SU-DHL-6 (cell line): ENCODE measurements at regions not wholly inside any gene's neighbourhood (a gene's known extent, or its start where the extent isn't known, plus 50 kb on each side); places are given as distances from the start of the nearest gene placed in this dataset.

ENCODE experiments used
- H2AFZ ChIP-seq: fragments of 200-600 bp; sonication (generic); 2 replicates; pipeline ENCODE4 v1.6.1; 2014; ENCODE audit warnings: low read depth, mild to moderate bottlenecking, moderate library complexity, mixed read lengths, antibody characterized with exemption, low read length; ENCODE audit not compliant: severe bottlenecking
- H3F3A ChIP-seq: fragments of 200-600 bp; shearing (Covaris generic); 2 replicates; pipeline ENCODE4 v1.6.0; 2016; ENCODE audit warnings: antibody characterized with exemption, mild to moderate bottlenecking; ENCODE audit not compliant: insufficient read depth
- H3K27ac ChIP-seq: fragments of 200-600 bp; sonication (generic); 2 replicates; pipeline ENCODE4 v1.5.1; 2016; ENCODE audit warnings: low read depth, mild to moderate bottlenecking, low read length, moderate library complexity, mixed read lengths
- H3K27me3 ChIP-seq: fragments of 200-600 bp; sonication (generic), shearing (Covaris generic); 2 replicates; pipeline ENCODE4 v1.6.0; 2014; ENCODE audit warnings: mild to moderate bottlenecking, low read length
- H3K36me3 ChIP-seq: fragments of 200-600 bp; sonication (generic); 2 replicates; pipeline ENCODE4 v1.6.1; 2014; ENCODE audit warnings: mild to moderate bottlenecking, low read length, mixed read lengths
- H3K4me2 ChIP-seq: fragments of 300-600, 200-600 bp; shearing (Covaris generic), sonication (generic); 2 replicates; pipeline ENCODE4 v1.6.0; 2014; ENCODE audit warnings: low read length, low read depth, mild to moderate bottlenecking; ENCODE audit not compliant: poor library complexity, severe bottlenecking
- H3K4me3 ChIP-seq: fragments of 200-600 bp; sonication (generic); 2 replicates; pipeline ENCODE4 v1.5.1; 2014; ENCODE audit warnings: antibody characterized with exemption, low read length, mild to moderate bottlenecking, mixed read lengths; ENCODE audit not compliant: insufficient read depth, poor library complexity, severe bottlenecking
- H3K79me2 ChIP-seq: fragments of 200-600 bp; sonication (generic); 2 replicates; pipeline ENCODE4 v1.6.1; 2014; ENCODE audit warnings: mild to moderate bottlenecking, low read length, moderate library complexity; ENCODE audit not compliant: insufficient read depth
- H3K9ac ChIP-seq: fragments of 200-600 bp; sonication (generic); 2 replicates; pipeline ENCODE4 v1.7.0; 2014; ENCODE audit warnings: mild to moderate bottlenecking, low read length
- H3K9me2 ChIP-seq: fragments of 200-600 bp; sonication (generic); replicated peaks from 2 replicates; pipeline ENCODE4 v1.6.1; 2014; ENCODE audit warnings: low read length; ENCODE audit not compliant: insufficient read depth
- H3K9me3 ChIP-seq: fragments of 200-600 bp; sonication (generic); 2 replicates; pipeline ENCODE4 v1.6.1; 2014; ENCODE audit warnings: low read length, mixed read lengths; ENCODE audit not compliant: insufficient read depth
- H4K20me1 ChIP-seq: fragments of 200-600 bp; sonication (generic); 2 replicates; pipeline ENCODE4 v1.6.1; 2014; ENCODE audit warnings: low read depth, mild to moderate bottlenecking, antibody characterized with exemption, low read length, moderate library complexity, mixed read lengths
- CTCF ChIP-seq: fragments of 200-600 bp; sonication (generic); IDR thresholded peaks from one replicate; pipeline ENCODE4 v1.5.1; 2017; ENCODE audit warnings: antibody characterized with exemption, mild to moderate bottlenecking, low read length, moderate library complexity; ENCODE audit not compliant: insufficient read depth, poor library complexity, severe bottlenecking
- EZH2phosphoT487 ChIP-seq: fragments of 200-600 bp; sonication (generic), shearing (Covaris generic); conservative IDR thresholded peaks from 2 replicates; pipeline ENCODE4 v1.6.1; 2018; ENCODE audit warnings: mild to moderate bottlenecking, antibody characterized with exemption, low read length, moderate library complexity, mixed read lengths

GRCh38 chr18:25830787-25831186 lies 259.6 kb downstream of the SS18 start:
- no peak overlapping the region for H3K4me2 ChIP-seq
- H3K9me2 ChIP-seq = no peaks in the 10 kb centered on the region
- no peak overlapping the region for H3K27ac ChIP-seq

DNA sequence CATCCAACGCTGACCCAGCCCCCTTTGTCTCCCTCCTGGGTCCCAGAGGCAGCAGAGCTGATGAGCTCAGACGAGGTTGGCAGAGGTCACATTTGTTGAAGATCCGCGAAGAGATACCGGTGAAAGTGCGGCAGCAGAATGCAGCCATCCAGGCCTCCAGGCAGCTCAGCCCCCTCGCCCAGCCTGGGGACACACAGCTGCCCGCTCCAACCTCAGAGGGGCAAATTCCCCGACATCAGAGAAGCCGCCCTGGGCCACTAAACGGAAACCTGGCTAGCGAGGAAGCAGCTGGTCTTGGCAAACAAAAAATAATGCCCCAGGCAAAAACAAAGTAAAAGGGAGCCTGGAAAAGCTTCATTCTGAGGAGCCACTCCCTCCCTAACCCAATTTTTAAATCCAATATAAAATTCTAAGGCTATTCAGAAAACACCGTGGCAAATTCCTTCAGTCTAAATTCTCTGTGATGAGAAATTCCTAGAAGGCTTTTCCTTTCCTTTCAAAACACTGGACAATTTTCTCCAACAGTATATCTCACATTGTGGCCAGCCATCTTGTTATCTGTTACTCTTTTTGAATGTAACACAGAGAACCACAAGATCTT lies 262.4 kb downstream of the SS18 start:
- no peaks in the 10 kb centered on the region for H4K20me1 ChIP-seq
- no peaks in the 10 kb centered on the region for H3K9me3 ChIP-seq
- H3K9me2 ChIP-seq = no peaks in the 10 kb centered on the region
- H3F3A ChIP-seq = no peaks in the 10 kb centered on the region
- H3K4me3 ChIP-seq = no peak overlapping the region
- no peak overlapping the region for H2AFZ ChIP-seq
- no peaks in the 10 kb centered on the region for H3K27me3 ChIP-seq
- no peak overlapping the region for H3K4me2 ChIP-seq
- TF ChIP-seq EZH2phosphoT487 = no peak
- no peak overlapping the region for H3K9ac ChIP-seq
- H3K36me3 ChIP-seq = no peaks in the 10 kb centered on the region
- H3K79me2 ChIP-seq = no peaks in the 10 kb centered on the region
- no peak overlapping the region for H3K27ac ChIP-seq

More at GRCh38 chr18:25830787-25831186, 259.6 kb downstream of the SS18 start:
- no peak overlapping the region for H3K9ac ChIP-seq
- H3K4me3 ChIP-seq = no peak overlapping the region
- H3K27me3 ChIP-seq = no peaks in the 10 kb centered on the region
- H3F3A ChIP-seq = no peaks in the 10 kb centered on the region
- H3K36me3 ChIP-seq = no peaks in the 10 kb centered on the region
- H3K79me2 ChIP-seq = no peaks in the 10 kb centered on the region
- H3K9me3 ChIP-seq = no peaks in the 10 kb centered on the region
- TF ChIP-seq CTCF (no peak), EZH2phosphoT487 (no peak)
- no peaks in the 10 kb centered on the region for H4K20me1 ChIP-seq
- H2AFZ ChIP-seq = no peak overlapping the region

- Histone ChIP-seq H3F3A (no peaks in the 10 kb centered on the region), H2AFZ (no peak overlapping the region), H3K9me3 (no peaks in the 10 kb centered on the region), H3K27me3 (no peaks in the 10 kb centered on the region), H3K4me2 (no peak overlapping the region), H4K20me1 (no peaks in the 10 kb centered on the region), H3K9ac (no peak overlapping the region), H3K36me3 (no peaks in the 10 kb centered on the region), H3K9me2 (no peaks in the 10 kb centered on the region), H3K27ac (no peak overlapping the region), H3K79me2 (no peaks in the 10 kb centered on the region), H3K4me3 (no peak overlapping the region)
- no peak for TF ChIP-seq CTCF
- TF ChIP-seq EZH2phosphoT487 = no peak
These were observed 263.2 kb downstream of the SS18 start for GRCh38 chr18:25827228-25827627.

DNA sequence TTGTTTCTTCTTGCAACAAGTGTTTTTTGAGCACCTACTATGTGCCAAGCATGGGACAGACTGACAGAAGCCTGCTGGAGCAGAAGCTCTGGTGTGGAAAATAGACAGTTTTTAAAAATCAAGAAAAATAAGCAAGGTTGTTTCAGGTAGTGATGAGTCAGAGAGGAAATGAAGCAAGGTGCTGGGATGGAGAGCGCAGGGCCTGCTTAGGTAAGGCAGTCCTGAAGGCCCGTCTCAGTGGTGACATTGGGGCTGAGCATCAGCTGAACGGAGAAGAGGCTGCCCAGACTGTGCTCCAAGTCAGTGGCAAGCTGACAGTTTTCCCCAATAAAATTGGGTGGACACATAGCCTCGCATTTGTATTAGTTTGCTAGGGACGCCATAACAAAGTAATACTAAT lies 263.6 kb downstream of the SS18 start:
- Histone ChIP-seq H3K4me3 (no peak overlapping the region), H2AFZ (no peak overlapping the region), H3K79me2 (no peaks in the 10 kb centered on the region), H3F3A (no peaks in the 10 kb centered on the region), H3K9me3 (no peaks in the 10 kb centered on the region), H3K27me3 (no peaks in the 10 kb centered on the region), H4K20me1 (no peaks in the 10 kb centered on the region), H3K27ac (no peak overlapping the region), H3K9me2 (no peaks in the 10 kb centered on the region), H3K4me2 (no peak overlapping the region), H3K36me3 (no peaks in the 10 kb centered on the region), H3K9ac (no peak overlapping the region)
- TF ChIP-seq EZH2phosphoT487 (no peak), CTCF (no peak)
